ENCODE measurements at regions not wholly inside any gene's neighbourhood (a gene's known extent, or its start where the extent isn't known, plus 50 kb on each side); places are given as distances from the start of the nearest gene placed in this dataset.

- TF ChIP-seq, protein P1, sequence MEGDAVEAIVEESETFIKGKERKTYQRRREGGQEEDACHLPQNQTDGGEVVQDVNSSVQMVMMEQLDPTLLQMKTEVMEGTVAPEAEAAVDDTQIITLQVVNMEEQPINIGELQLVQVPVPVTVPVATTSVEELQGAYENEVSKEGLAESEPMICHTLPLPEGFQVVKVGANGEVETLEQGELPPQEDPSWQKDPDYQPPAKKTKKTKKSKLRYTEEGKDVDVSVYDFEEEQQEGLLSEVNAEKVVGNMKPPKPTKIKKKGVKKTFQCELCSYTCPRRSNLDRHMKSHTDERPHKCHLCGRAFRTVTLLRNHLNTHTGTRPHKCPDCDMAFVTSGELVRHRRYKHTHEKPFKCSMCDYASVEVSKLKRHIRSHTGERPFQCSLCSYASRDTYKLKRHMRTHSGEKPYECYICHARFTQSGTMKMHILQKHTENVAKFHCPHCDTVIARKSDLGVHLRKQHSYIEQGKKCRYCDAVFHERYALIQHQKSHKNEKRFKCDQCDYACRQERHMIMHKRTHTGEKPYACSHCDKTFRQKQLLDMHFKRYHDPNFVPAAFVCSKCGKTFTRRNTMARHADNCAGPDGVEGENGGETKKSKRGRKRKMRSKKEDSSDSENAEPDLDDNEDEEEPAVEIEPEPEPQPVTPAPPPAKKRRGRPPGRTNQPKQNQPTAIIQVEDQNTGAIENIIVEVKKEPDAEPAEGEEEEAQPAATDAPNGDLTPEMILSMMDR (conservative IDR thresholded peaks at IDR 0.05 in 1 of 2, IDR thresholded peaks at IDR 0.05 in 1 of 2; ENCODE audit: low read depth in 1 of 2, low read length in 2 of 2): no peak
- TF ChIP-seq EZH2 (IDR thresholded peaks at IDR 0.05; ENCODE audit: low read length, missing control alignments): no peak
Measured at GRCh38 chr7:12157517-12157916, 53.6 kb upstream of the TMEM106B start.

Data from fibroblast of lung (primary cell).